GM21529 (cell line): ENCODE measurements at regions not wholly inside any gene's neighbourhood (a gene's known extent, or its start where the extent isn't known, plus 50 kb on each side); places are given as distances from the start of the nearest gene placed in this dataset.

Experiments
- ATAC-seq: cut with Tn5 transposase; IDR thresholded peaks from one replicate; pipeline ENCODE4 v1.9.1; 2021; ENCODE audit not compliant: unreplicated experiment

- no peak for ATAC-seq
Measured at GRCh38 chr15:68524753-68525584, 53.8 kb upstream of the CORO2B start.

GRCh38 chr15:68525815-68526214 lies 53.0 kb upstream of the CORO2B start:
- ATAC-seq = no peak

- ATAC-seq = peak; percentile 83
Measured at GRCh38 chr15:68526269-68526668, 52.5 kb upstream of the CORO2B start.

GRCh38 chr15:68526784-68527183 lies 52.0 kb upstream of the CORO2B start:
- ATAC-seq = peak; percentile 67

- ATAC-seq = no peak
Measured at GRCh38 chr15:68528626-68529290, 50.0 kb upstream of the CORO2B start.
